Activated T-cell treated with anti-CD3 and anti-CD28 coated beads for 48 hours (primary cell): ENCODE measurements at regions not wholly inside any gene's neighbourhood (a gene's known extent, or its start where the extent isn't known, plus 50 kb on each side); places are given as distances from the start of the nearest gene placed in this dataset.
"Not testable (repeated sequence)": the region's sequence is repeated elsewhere in the genome, so short reads cannot be mapped to it uniquely, and the experiment has no call there.

Experiments
- DNase-seq: peaks from one replicate; pipeline ENCODE4 v3.0.0-alpha.2; 2020; ENCODE audit warnings: low read depth

- DNase-seq = no peak
These were observed 845.6 kb upstream of the AUTS2 start for GRCh38 chr7:68752485-68753178.

- no peak for DNase-seq
These were observed 843.9 kb upstream of the AUTS2 start for GRCh38 chr7:68754414-68754813.

GRCh38 chr7:68756986-68757495 lies 841.2 kb upstream of the AUTS2 start:
- no peak for DNase-seq

- no peak for DNase-seq
These were observed 837.7 kb upstream of the AUTS2 start for GRCh38 chr7:68760556-68760955.

- DNase-seq = no peak
These were observed 830.8 kb upstream of the AUTS2 start for GRCh38 chr7:68767462-68767861.

- no peak for DNase-seq
These were observed 827.6 kb upstream of the AUTS2 start for GRCh38 chr7:68770649-68771048.

- no peak for DNase-seq
These were observed 821.9 kb upstream of the AUTS2 start for GRCh38 chr7:68776326-68776725.

- DNase-seq = no peak
These were observed 814.6 kb upstream of the AUTS2 start for GRCh38 chr7:68783684-68784083.

- DNase-seq = no peak
These were observed 813.2 kb upstream of the AUTS2 start for GRCh38 chr7:68785036-68785435.

GRCh38 chr7:68787566-68787965 lies 810.7 kb upstream of the AUTS2 start:
- DNase-seq = no peak

- not testable (repeated sequence) for DNase-seq
These were observed 809.7 kb upstream of the AUTS2 start for GRCh38 chr7:68788529-68788928.

- DNase-seq = no peak
These were observed 808.7 kb upstream of the AUTS2 start for GRCh38 chr7:68789597-68789996.

GRCh38 chr7:68792351-68792750 lies 805.9 kb upstream of the AUTS2 start:
- DNase-seq = no peak

- no peak for DNase-seq
These were observed 804.8 kb upstream of the AUTS2 start for GRCh38 chr7:68793513-68793912.

- no peak for DNase-seq
These were observed 798.0 kb upstream of the AUTS2 start for GRCh38 chr7:68800316-68800715.

GRCh38 chr7:68805159-68805558 lies 793.1 kb upstream of the AUTS2 start:
- no peak for DNase-seq

GRCh38 chr7:68807666-68808065 lies 790.6 kb upstream of the AUTS2 start:
- no peak for DNase-seq

GRCh38 chr7:68813551-68814080 lies 784.7 kb upstream of the AUTS2 start:
- DNase-seq = no peak

GRCh38 chr7:68816491-68816890 lies 781.8 kb upstream of the AUTS2 start:
- DNase-seq = no peak

GRCh38 chr7:68820321-68820720 lies 778.0 kb upstream of the AUTS2 start:
- no peak for DNase-seq

GRCh38 chr7:68821846-68822245 lies 776.4 kb upstream of the AUTS2 start:
- DNase-seq = no peak

GRCh38 chr7:68823996-68824780 lies 774.1 kb upstream of the AUTS2 start:
- no peak for DNase-seq

- no peak for DNase-seq
These were observed 769.7 kb upstream of the AUTS2 start for GRCh38 chr7:68828575-68828974.
